A549 (cell line): ENCODE measurements at regions not wholly inside any gene's neighbourhood (a gene's known extent, or its start where the extent isn't known, plus 50 kb on each side); places are given as distances from the start of the nearest gene placed in this dataset.

Experiments
- ATAC-seq, 2 experiments: fragments of 200-7000 bp in 1 of 2; fragments of >200 bp in 1 of 2; cut with Nextera tagmentation in 1 of 2; cut with Tn5 transposase in 1 of 2; 3 replicates each; pipeline versions ENCODE4 v1.8.0 to v1.9.1; 2018 to 2020; ENCODE audit warnings: mild to moderate bottlenecking in 1 of 2, moderate library complexity in 1 of 2
- CTCF ChIA-PET: fragments of 300-600 bp; sonication (Branson Sonifier 250); formaldehyde crosslinking; extraction: SDS; loops from one replicate; lab custom pipeline; 2021; ENCODE audit warnings: antibody characterized with exemption, inconsistent platforms; lab: Yijun Ruan, JAX
- POLR2A ChIA-PET: fragments of 350-600 bp; formaldehyde crosslinking; extraction: SDS; loops from one replicate; lab custom pipeline; 2021; ENCODE audit warnings: antibody characterized with exemption, inconsistent platforms; lab: Yijun Ruan, JAX
- DNase-seq, 2 experiments: peaks; one replicate each; pipeline versions ENCODE4 v3.0.0 to v3.0.0-alpha.2; 2011 to 2016; ENCODE audit warnings: low read depth in 1 of 2, low spot score in 1 of 2
- FAIRE-seq: peaks from 2 replicates; lab custom pipeline; 2011; peaks lifted over from hg19 to GRCh38; lab: Jason Lieb, UNC
- H3K27ac ChIP-seq, 2 experiments: fragments of >200 bp; sonication (Bioruptor Twin); formaldehyde crosslinking; 3 replicates each; pipeline ENCODE4 v1.5.1; 2016 to 2017
- H3K4me1 ChIP-seq: fragments of >200 bp; sonication (Bioruptor Twin); formaldehyde crosslinking; 3 replicates; pipeline ENCODE4 v1.6.1; 2016
- H3K4me2 ChIP-seq: fragments of >200 bp; sonication (Bioruptor Twin); formaldehyde crosslinking; 3 replicates; pipeline ENCODE4 v1.6.1; 2016
- H3K4me3 ChIP-seq: fragments of >200 bp; sonication (Bioruptor Twin); formaldehyde crosslinking; 3 replicates; pipeline ENCODE4 v1.5.1; 2016
- H3K9me3 ChIP-seq: fragments of >200 bp; sonication (Bioruptor Twin); formaldehyde crosslinking; 3 replicates; pipeline ENCODE4 v1.6.1; 2016
- CBX8 ChIP-seq: fragments of 200-600 bp; sonication (generic); IDR thresholded peaks from 2 replicates; pipeline ENCODE4 v1.6.1; 2016
- CHD4 ChIP-seq: fragments of 200-600 bp; sonication (generic); IDR thresholded peaks from 2 replicates; pipeline ENCODE4 v1.6.1; 2016; ENCODE audit warnings: antibody characterized with exemption, mild to moderate bottlenecking, borderline replicate concordance
- EHMT2 ChIP-seq: fragments of 200-600 bp; sonication (generic); IDR thresholded peaks from 2 replicates; pipeline ENCODE4 v1.6.1; 2016; ENCODE audit warnings: antibody characterized with exemption, low read depth, mild to moderate bottlenecking, moderate library complexity
- EP300 ChIP-seq, 2 experiments: fragments of >200 bp; sonication (Bioruptor Twin); formaldehyde crosslinking; IDR thresholded peaks; 2 replicates in 1 of 2; 3 replicates in 1 of 2; pipeline ENCODE4 v1.6.1; 2016 to 2017
- FOSL2 ChIP-seq, 2 experiments: fragments of 450-650 bp in 1 of 2; fragments of >200 bp in 1 of 2; sonication (Bioruptor Twin) in 1 of 2; formaldehyde crosslinking; IDR thresholded peaks; 2 replicates each; pipeline versions ENCODE4 v1.5.0 to v1.6.1; 2016 to 2020; ENCODE audit warnings: mild to moderate bottlenecking in 1 of 2, moderate library complexity in 1 of 2
- HDAC2 ChIP-seq: fragments of 200-600 bp; sonication (generic); IDR thresholded peaks from 2 replicates; pipeline ENCODE4 v1.6.1; 2016
- HEYL ChIP-seq: fragments of 250-450 bp; sonication (Bioruptor Pico); IDR thresholded peaks from 2 replicates; pipeline ENCODE4 v1.8.0; 2021; ENCODE audit warnings: mild to moderate bottlenecking, moderate library complexity
- HOXA7 ChIP-seq: fragments of 250-450 bp; sonication (Bioruptor Pico); IDR thresholded peaks from 2 replicates; pipeline ENCODE4 v1.5.0; 2020; ENCODE audit warnings: mild to moderate bottlenecking, moderate library complexity
- HOXB13 ChIP-seq: fragments of 250-450 bp; sonication (Bioruptor Pico); IDR thresholded peaks from 2 replicates; pipeline ENCODE4 v1.5.0; 2020; ENCODE audit warnings: low read depth, mild to moderate bottlenecking, moderate library complexity
- JUN ChIP-seq, 2 experiments: fragments of >200 bp; sonication (Bioruptor Twin); formaldehyde crosslinking; IDR thresholded peaks; 2 replicates in 1 of 2; 3 replicates in 1 of 2; pipeline ENCODE4 v1.6.1; 2016 to 2017
- JUNB ChIP-seq: fragments of >200 bp; sonication (Bioruptor Twin); formaldehyde crosslinking; IDR thresholded peaks from 2 replicates; pipeline ENCODE4 v1.6.1; 2016
- KDM5A ChIP-seq: fragments of 200-600 bp; sonication (generic); IDR thresholded peaks from 2 replicates; pipeline ENCODE4 v1.6.1; 2016; ENCODE audit warnings: antibody characterized with exemption, mild to moderate bottlenecking
- MYC ChIP-seq: IDR thresholded peaks from 2 replicates; pipeline ENCODE4 v1.6.1; 2012; ENCODE audit warnings: mild to moderate bottlenecking, inconsistent platforms, low read length, improper control_type of control experiment, borderline replicate concordance
- NFE2L2 ChIP-seq: fragments of 150-350 bp; conservative IDR thresholded peaks from 2 replicates; pipeline ENCODE4 v1.6.1; 2014; ENCODE audit warnings: low read length
- NR3C1 ChIP-seq: fragments of >200 bp; sonication (Bioruptor Twin); formaldehyde crosslinking; IDR thresholded peaks from 3 replicates; pipeline ENCODE4 v1.6.1; 2017
- PHF8 ChIP-seq: fragments of 200-600 bp; sonication (generic); IDR thresholded peaks from 2 replicates; pipeline ENCODE4 v1.6.1; 2016; ENCODE audit warnings: low read depth, mild to moderate bottlenecking, antibody characterized with exemption, moderate library complexity, borderline replicate concordance
- RCOR1 ChIP-seq: fragments of 150-350 bp; IDR thresholded peaks from 2 replicates; pipeline ENCODE4 v1.6.1; 2014; ENCODE audit warnings: antibody characterized with exemption, low read length, low read depth
- SMC3 ChIP-seq: fragments of >200 bp; sonication (Bioruptor Twin); formaldehyde crosslinking; IDR thresholded peaks from 3 replicates; pipeline ENCODE4 v1.6.1; 2018; ENCODE audit warnings: inconsistent platforms
- TP53 ChIP-seq: fragments of 250-450 bp; sonication (Bioruptor Pico); IDR thresholded peaks from 2 replicates; pipeline ENCODE4 v1.5.0; 2021; ENCODE audit warnings: mild to moderate bottlenecking, moderate library complexity
- ZC3H11A ChIP-seq: fragments of 450-650 bp; IDR thresholded peaks from 2 replicates; pipeline ENCODE4 v1.6.1; 2014; ENCODE audit warnings: antibody characterized with exemption, mild to moderate bottlenecking
- ZFP36 ChIP-seq: fragments of 450-650 bp; IDR thresholded peaks from 2 replicates; pipeline ENCODE4 v1.6.1; 2014; ENCODE audit warnings: borderline replicate concordance; ENCODE audit not compliant: partially characterized antibody
- ZNF302 ChIP-seq: fragments of 250-450 bp; sonication (Bioruptor Pico); IDR thresholded peaks from 2 replicates; pipeline ENCODE4 v1.9.0; 2021; ENCODE audit warnings: inconsistent platforms, mild to moderate bottlenecking, moderate library complexity
- WGBS: methylation state at CpG from one replicate; pipeline ENCODE4 v1.1.6; 2017; ENCODE audit errors: missing lambda C conversion rate; 5-methylcytosine and 5-hydroxymethylcytosine counted together
- TF ChIP-seq, protein P1 (sequence below): fragments of 200-600 bp; sonication (generic); IDR thresholded peaks from 2 replicates; pipeline ENCODE4 v1.6.1; 2016; ENCODE audit warnings: antibody characterized with exemption, mild to moderate bottlenecking, moderate library complexity
- TF ChIP-seq, protein P2 (sequence below): IDR thresholded peaks from 2 replicates; pipeline ENCODE4 v1.6.1; 2012
- TF ChIP-seq, protein P3 (sequence below): fragments of 250-450 bp; sonication (Bioruptor Pico); IDR thresholded peaks from 2 replicates; pipeline ENCODE4 v1.5.0; 2020; ENCODE audit warnings: low read depth, mild to moderate bottlenecking, moderate library complexity
- TF ChIP-seq, protein P4 (sequence below): fragments of >200 bp; sonication (Bioruptor Twin); formaldehyde crosslinking; IDR thresholded peaks from 3 replicates; pipeline ENCODE4 v1.6.1; 2016
- TF ChIP-seq, protein P5 (sequence below): IDR thresholded peaks from 2 replicates; pipeline ENCODE4 v1.6.1; 2012; ENCODE audit warnings: low read depth, borderline replicate concordance
- TF ChIP-seq, protein P6 (sequence below): fragments of >200 bp; sonication (Bioruptor Twin); formaldehyde crosslinking; IDR thresholded peaks from 3 replicates; pipeline ENCODE4 v1.5.1; 2016

DNA sequence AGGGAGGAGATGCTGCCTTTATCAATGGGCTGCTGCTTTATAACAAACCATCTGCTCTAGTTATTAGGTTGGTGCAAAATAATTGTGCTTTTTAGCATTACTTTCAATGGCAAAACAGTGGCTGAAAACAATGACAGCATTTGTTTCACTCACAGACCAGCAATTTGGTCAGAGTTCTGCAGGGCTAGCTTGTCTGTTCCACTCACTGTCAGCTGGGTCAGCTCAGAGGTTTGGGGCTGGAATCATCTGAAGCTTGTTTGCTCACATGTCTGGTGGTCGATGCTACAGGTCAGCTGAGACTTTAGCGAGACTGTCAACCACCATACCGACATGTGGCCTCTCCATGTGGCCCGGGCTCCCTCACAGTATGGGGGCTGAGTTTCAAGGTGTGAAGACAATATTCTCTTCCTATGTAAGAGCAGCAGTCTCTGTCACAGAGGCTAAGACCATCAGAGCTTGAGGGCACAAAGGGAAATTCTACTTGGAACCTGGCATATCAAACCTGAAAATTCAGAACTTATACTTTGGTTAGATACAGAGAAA is 81.3 kb upstream of the LIMCH1 start:
- Histone ChIP-seq H3K4me3 (no peak overlapping the region), H3K4me2 (peak overlapping the region; percentile 46; the same call in 2 of the 3 replicates), H3K27ac (peak overlapping the region in 1 of 2 experiments; percentile 64; a peak in 3 of 6 replicates), H3K4me1 (peaks cover 81% of the 10 kb centered on the region), H3K9me3 (no peaks in the 10 kb centered on the region)
- TF ChIP-seq SMC3 (no peak), FOSL2 (IDR thresholded peaks at IDR 0.05) (no peak), FOSL2 (CRISPR knock-in tag; IDR thresholded peaks at IDR 0.05) (no peak), RCOR1 (no peak), NR3C1 (no peak), CHD4 (no peak), NFE2L2 (no peak), ZFP36 (no peak), MYC (no peak), HOXA7 (CRISPR knock-in tag) (no peak), HOXB13 (no peak), KDM5A (no peak), ZC3H11A (no peak), PHF8 (no peak)
- TF ChIP-seq, protein P1, sequence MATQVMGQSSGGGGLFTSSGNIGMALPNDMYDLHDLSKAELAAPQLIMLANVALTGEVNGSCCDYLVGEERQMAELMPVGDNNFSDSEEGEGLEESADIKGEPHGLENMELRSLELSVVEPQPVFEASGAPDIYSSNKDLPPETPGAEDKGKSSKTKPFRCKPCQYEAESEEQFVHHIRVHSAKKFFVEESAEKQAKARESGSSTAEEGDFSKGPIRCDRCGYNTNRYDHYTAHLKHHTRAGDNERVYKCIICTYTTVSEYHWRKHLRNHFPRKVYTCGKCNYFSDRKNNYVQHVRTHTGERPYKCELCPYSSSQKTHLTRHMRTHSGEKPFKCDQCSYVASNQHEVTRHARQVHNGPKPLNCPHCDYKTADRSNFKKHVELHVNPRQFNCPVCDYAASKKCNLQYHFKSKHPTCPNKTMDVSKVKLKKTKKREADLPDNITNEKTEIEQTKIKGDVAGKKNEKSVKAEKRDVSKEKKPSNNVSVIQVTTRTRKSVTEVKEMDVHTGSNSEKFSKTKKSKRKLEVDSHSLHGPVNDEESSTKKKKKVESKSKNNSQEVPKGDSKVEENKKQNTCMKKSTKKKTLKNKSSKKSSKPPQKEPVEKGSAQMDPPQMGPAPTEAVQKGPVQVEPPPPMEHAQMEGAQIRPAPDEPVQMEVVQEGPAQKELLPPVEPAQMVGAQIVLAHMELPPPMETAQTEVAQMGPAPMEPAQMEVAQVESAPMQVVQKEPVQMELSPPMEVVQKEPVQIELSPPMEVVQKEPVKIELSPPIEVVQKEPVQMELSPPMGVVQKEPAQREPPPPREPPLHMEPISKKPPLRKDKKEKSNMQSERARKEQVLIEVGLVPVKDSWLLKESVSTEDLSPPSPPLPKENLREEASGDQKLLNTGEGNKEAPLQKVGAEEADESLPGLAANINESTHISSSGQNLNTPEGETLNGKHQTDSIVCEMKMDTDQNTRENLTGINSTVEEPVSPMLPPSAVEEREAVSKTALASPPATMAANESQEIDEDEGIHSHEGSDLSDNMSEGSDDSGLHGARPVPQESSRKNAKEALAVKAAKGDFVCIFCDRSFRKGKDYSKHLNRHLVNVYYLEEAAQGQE, result no peak
- TF ChIP-seq, protein P2, sequence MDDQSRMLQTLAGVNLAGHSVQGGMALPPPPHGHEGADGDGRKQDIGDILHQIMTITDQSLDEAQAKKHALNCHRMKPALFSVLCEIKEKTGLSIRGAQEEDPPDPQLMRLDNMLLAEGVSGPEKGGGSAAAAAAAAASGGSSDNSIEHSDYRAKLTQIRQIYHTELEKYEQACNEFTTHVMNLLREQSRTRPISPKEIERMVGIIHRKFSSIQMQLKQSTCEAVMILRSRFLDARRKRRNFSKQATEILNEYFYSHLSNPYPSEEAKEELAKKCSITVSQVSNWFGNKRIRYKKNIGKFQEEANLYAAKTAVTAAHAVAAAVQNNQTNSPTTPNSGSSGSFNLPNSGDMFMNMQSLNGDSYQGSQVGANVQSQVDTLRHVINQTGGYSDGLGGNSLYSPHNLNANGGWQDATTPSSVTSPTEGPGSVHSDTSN, result no peak
- TF ChIP-seq, protein P3, sequence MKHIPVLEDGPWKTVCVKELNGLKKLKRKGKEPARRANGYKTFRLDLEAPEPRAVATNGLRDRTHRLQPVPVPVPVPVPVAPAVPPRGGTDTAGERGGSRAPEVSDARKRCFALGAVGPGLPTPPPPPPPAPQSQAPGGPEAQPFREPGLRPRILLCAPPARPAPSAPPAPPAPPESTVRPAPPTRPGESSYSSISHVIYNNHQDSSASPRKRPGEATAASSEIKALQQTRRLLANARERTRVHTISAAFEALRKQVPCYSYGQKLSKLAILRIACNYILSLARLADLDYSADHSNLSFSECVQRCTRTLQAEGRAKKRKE, result no peak
- TF ChIP-seq, protein P4, sequence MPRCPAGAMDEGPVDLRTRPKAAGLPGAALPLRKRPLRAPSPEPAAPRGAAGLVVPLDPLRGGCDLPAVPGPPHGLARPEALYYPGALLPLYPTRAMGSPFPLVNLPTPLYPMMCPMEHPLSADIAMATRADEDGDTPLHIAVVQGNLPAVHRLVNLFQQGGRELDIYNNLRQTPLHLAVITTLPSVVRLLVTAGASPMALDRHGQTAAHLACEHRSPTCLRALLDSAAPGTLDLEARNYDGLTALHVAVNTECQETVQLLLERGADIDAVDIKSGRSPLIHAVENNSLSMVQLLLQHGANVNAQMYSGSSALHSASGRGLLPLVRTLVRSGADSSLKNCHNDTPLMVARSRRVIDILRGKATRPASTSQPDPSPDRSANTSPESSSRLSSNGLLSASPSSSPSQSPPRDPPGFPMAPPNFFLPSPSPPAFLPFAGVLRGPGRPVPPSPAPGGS, result no peak
- TF ChIP-seq, protein P5, sequence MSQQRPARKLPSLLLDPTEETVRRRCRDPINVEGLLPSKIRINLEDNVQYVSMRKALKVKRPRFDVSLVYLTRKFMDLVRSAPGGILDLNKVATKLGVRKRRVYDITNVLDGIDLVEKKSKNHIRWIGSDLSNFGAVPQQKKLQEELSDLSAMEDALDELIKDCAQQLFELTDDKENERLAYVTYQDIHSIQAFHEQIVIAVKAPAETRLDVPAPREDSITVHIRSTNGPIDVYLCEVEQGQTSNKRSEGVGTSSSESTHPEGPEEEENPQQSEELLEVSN, result no peak
- ChIA-PET POLR2A (no interaction called here), CTCF (interaction anchor here (0.8 kb wide), 1 partner anchor 15 kb away, joined by 3 read pairs; no protein-coding TSS in a partner anchor)
- 66% methylated on average over 3 of the region's 4 CpGs for WGBS
- ATAC-seq (no peak), FAIRE-seq (no peak), DNase-seq (no peak)

DNA sequence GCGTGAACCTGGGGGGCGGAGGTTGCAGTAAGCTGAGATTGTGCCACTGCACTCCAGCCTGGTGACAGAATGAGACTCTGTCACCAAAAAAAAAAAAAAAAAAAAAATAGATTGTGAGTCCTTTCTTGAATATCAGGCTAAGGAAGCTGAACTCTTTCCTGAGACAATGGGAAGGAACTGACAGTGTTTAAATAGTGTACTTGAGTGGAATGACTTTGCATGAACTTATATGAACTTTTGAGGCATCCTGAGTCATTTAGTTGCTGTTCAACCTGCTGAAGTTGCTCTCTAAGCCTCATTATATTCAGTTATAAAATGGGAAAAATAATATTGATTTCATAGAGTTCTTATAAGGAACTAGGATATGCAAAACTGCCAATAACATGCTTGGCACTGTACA is 79.3 kb upstream of the LIMCH1 start:
- H3K9me3 ChIP-seq, result no peaks in the 10 kb centered on the region
- peak overlapping the region; percentile 43 for H3K4me2 ChIP-seq
- FAIRE-seq (no peak), ATAC-seq (no peak), DNase-seq (no peak)
- 77% methylated on average over 2 of the region's 2 CpGs for WGBS
- H3K4me1 ChIP-seq, result peaks cover 70% of the 10 kb centered on the region
- POLR2A ChIA-PET, result no interaction called here
- H3K27ac ChIP-seq, result peak overlapping the region in 1 of 2 experiments; percentile 56; a peak in 4 of 6 replicates
- CTCF ChIA-PET, result no interaction called here
- H3K4me3 ChIP-seq, result no peak overlapping the region
- no peak for TF ChIP-seq HEYL
- no peak for TF ChIP-seq EP300 (IDR thresholded peaks at IDR 0.05)
- TF ChIP-seq TP53 (CRISPR knock-in tag), result no peak
- TF ChIP-seq, protein P2, result no peak
- TF ChIP-seq ZNF302 (CRISPR knock-in tag), result no peak
- TF ChIP-seq CBX8, result no peak
- TF ChIP-seq, protein P6, sequence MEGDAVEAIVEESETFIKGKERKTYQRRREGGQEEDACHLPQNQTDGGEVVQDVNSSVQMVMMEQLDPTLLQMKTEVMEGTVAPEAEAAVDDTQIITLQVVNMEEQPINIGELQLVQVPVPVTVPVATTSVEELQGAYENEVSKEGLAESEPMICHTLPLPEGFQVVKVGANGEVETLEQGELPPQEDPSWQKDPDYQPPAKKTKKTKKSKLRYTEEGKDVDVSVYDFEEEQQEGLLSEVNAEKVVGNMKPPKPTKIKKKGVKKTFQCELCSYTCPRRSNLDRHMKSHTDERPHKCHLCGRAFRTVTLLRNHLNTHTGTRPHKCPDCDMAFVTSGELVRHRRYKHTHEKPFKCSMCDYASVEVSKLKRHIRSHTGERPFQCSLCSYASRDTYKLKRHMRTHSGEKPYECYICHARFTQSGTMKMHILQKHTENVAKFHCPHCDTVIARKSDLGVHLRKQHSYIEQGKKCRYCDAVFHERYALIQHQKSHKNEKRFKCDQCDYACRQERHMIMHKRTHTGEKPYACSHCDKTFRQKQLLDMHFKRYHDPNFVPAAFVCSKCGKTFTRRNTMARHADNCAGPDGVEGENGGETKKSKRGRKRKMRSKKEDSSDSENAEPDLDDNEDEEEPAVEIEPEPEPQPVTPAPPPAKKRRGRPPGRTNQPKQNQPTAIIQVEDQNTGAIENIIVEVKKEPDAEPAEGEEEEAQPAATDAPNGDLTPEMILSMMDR, result no peak
- no peak for TF ChIP-seq HDAC2
- TF ChIP-seq JUN (IDR thresholded peaks at IDR 0.05), result no peak
- no peak for TF ChIP-seq RCOR1
- TF ChIP-seq HOXA7 (CRISPR knock-in tag), result no peak
- TF ChIP-seq JUNB, result no peak
- TF ChIP-seq EHMT2, result no peak
